SKM-1 treated with dmso at 0.1 percent for 144 hours (cell line): ENCODE measurements at regions not wholly inside any gene's neighbourhood (a gene's known extent, or its start where the extent isn't known, plus 50 kb on each side); places are given as distances from the start of the nearest gene placed in this dataset.
"Not testable (repeated sequence)": the region's sequence is repeated elsewhere in the genome, so short reads cannot be mapped to it uniquely, and the experiment has no call there.

Experiments
- DNase-seq: peaks from one replicate; lab custom pipeline; 2025; ENCODE audit not compliant: unreplicated experiment; lab: John Stamatoyannopoulos, UW

DNA sequence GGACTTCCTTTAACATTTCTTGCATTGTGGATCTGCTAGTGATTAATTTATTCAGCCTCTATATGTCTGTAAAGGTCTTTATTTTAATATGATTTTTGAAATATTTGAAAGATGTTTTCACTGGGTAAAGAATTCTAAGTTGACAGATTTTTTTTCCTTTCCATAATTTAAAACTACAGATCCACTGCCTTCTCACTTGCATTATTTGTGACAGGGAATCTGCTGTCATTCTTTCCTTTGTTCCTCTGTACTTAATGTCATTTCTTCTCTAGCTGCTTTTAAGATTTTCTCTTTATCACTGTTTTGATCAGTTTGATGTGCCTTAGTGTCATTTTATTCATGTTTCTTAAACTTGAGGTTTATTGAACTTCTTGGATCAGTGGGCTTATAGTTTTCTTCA is 159.9 kb downstream of the CYB561 start:
- DNase-seq: no peak

DNA sequence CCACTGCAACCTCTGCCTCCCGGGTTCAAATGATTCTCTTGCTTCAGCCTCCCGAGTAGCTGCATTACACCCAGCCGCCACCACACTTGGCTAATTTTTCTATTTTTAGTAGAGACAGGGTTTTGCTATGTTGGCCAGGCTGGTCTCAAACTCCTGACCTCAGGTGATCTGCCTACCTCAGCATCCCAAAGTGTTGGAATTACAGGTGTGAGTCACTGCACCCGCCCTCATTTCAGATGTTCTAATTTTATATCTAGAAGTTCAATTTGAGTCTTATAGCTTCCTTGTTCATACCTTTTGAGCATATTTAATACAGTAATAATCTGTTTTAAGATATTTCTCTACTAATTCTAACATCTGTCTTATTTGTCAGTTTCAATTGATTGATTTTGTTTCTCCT is 159.1 kb downstream of the CYB561 start:
- not testable (repeated sequence) for DNase-seq

DNA sequence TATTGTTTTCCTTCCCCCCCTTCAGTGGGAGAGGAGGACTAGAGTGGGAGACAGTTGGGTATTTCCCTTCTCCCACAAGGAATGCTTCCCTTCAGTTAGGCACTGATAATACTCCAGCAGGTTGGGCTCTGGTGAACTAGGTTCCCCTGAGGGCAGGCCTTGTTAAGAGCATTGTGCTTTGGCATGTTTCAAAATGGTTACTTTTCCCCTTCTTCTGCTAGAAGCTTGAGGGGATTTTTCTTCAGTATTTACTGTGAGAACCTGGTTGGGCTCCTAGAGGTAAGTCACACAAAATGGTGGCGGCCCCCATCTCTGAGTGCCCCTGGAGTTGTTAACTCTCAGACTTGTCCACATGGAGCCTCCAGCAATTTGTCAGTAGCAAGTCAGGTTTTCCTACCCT is 156.2 kb downstream of the CYB561 start:
- DNase-seq: no peak

DNA sequence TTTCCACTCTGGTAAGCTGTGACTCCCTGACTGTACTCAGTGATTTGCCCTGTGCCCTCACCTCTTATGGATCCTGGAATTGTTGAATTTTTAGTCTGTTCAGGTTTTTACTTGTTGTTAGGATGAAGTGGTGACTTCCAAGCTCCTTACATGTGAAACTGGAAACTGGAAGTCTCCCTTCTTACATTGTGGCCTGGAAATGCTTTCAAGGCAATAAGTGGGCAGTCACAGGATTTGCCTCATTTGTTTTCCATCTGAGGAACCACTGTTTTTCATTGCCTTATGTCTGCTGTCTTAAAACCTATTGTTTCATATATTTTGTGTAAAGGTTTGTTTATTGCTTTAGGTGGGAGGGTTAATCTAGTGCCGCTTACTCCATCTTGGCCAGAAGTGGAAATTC is 155.8 kb downstream of the CYB561 start:
- DNase-seq: no peak

DNA sequence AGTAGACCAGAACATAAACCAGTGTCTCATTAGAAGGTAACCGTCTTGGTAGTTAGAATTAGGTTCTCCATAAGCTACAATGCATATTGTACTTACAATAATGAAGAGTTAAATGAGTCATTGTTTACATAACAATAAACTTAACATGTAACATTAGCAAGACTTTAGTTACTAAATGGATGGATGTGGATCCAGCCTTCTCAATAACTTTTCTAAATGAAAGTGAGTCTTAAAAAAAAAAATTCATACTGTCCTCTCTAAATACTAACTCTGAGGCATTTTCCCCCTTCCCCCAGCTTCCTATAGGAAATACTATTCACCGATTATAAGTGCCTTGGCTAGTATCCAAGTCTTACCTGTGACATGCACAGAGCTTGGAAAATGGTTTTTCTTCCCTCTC is 155.3 kb downstream of the CYB561 start:
- DNase-seq: no peak

DNA sequence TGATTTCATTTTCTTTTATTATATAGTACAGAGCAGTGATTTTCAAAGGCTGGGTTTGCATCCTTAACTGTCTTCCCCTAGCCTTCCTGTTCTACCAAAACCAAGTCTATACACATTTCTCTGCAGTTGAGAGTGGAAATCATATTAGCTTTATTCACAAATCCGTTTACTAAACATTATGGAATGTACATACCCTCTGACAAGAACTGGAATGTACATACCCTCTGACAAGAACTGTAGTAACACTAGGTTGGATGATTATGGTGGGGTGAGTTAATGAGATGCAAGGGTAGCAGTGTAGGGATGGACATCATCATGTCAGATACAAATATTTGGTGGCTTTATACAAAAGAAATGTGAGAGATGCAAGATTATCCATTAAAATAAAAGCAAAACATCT is 154.8 kb downstream of the CYB561 start:
- no peak for DNase-seq

DNA sequence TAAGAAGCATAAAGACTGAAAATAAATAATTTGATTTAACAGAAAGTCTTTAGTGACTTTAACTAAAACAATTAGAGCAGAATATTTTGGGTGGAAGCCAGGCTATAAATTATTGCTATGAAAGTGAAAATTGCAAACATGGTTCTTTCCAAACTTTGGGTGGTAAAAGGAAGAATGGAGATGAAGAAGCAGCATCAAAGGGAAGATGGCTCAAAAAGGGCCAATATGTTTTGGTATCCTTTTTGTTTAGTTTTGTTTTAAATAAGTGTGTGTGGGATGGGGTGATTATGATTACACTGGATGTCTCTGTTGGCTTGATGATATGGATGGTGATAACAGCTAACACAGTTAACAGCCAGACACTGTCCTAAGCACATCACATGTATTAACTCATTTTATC is 153.7 kb downstream of the CYB561 start:
- DNase-seq: no peak

DNA sequence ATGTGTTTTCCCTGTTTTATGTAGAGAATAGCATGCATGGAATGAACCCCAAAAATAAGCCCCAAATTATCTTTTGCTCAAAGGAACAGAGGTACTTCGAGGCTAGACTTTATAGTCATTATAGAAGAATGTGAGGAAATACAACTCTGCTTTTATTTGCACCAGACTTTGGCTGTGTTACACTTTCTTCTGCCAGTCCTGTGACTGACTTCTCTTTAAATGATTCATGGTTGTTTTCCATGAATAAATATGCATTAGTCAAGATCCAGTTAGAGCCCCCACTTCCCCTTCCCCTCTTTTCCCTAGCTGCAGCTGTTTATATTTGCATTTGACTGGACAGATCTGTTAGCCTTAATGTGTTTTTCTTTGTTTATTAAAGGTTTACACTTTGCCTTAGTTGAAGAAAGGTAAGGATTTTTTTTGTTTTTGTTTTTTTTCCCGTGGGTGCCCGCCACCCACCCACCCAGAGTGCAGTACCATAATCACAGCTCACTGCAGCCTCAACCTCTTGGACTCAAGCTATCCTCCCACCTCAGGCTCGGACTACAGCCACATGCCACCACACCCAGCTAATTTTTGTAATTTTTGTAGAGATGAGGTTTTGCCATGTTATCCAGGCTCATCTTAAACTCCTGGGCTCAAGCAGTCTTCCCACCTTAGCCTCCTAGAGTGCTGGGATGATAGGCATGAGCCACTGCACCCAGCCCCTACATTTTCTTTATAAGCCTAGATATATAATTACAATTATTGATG is 152.6 kb downstream of the CYB561 start:
- no peak for DNase-seq

DNA sequence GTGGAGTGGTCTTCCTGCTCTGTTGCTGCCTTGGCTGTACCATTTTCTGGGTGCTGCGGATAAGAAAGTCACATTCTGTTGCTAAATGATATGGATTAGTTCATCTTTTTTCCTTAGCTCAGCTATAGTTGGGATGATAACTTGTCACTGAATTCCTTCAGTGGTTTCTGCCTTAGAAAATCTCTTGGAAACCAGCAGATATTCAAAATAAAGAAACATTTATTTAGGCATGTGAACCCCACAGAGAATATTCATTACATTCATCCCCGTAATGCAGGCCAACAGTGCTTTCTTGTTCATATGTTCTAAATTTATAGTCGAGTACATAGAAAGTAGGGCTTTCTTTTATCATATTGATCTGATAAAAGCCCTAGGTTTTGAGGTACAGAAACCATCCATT is 151.3 kb downstream of the CYB561 start:
- DNase-seq: no peak

DNA sequence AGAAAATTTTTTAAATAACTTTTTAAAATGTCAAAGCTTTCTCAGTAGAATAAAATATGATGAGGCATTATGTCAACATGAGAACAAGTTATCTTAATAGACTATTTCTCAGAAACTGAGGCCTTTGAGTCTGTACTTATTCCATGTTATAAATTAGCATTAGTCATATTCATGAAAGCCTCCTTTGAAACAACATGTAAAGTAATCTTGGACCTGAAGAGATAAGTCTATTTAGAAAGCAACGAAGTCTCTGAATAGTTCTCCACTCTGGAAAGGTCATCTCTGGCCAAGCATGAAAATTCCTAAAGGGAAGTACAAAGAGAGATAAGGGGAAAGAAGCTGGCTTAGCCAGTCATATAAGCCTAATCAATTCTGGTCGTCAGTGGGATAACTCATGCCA is 150.8 kb downstream of the CYB561 start:
- DNase-seq: no peak

DNA sequence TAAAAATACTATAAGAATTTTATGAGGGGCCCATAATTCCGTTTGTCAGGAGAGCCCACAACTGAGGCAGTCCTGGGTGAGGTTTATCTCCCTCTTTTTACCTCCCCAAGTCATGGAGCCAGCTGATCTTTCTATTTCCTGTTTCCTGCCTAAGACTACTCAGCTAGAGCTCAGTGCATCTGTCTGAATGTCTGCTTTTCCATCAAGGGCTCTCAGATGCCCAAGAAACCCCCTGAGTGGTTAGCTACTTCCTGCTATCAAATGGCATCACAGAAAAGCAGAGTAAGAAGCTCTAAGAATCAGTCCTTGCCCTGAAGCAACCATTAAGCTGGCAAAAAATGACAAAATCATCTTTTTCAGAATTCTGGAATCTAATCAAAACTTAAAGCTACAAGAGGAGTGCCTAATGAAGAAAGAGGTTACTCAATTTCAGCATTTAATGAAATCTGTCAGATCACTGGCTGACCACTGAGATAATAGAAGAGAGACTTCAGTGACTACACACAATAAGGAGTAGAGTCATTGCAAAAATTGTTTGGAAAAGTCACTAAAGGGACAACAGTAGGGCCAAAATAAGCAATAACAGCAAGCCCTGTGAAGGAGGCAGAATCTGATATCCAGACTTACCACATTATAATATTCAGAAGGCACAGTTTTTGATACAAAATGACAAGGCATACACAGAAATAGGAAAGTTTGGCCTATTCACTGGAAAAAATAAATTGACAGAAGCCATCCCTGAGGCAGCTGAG is 150.1 kb downstream of the CYB561 start:
- DNase-seq: no peak

DNA sequence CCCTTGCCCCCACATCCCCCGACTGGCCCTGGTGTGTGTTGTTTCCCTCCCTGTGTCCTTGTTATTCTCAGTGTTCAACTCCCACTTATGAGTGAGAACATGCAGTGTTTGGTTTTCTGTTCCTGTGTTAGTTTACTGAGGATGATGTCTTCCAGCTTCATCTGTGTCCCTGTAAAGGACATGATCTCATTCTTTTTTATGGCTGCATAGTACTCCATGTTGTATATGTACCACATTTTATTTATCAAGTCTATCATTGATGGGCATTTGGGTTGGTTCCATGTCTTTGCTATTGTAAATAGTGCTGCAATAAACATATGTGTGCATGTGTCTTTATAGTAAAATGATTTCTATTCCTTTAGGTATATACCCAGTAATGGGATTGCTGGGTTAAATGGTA is 147.2 kb downstream of the CYB561 start:
- not testable (repeated sequence) for DNase-seq

DNA sequence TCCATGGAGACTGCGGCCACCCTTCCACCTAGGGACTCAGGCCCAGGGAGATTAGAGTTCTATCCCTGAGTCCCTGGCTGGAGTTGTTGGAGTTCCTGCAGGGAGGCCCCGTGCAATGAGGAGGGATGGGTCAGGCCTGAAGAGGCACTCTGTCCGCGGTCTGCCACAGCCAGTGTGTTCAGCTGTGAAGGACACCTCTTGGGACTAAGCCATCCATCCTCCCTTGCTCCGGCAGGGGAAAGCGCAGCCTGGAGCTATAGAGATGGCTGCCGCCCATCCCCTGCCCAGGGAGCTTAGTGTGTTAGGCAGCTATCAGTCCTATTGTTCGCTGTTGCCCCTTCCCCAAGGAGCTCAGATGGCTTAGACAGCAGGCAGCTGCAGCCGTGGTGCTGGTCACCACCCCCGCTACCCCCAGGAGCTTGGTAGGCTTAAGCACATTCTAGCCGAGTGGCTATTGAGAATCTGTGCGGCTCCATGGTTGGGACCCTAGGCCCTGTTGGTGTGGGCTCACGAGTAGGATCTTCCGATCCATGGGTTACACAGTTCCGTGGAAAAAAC is 141.3 kb downstream of the CYB561 start:
- no peak for DNase-seq

DNA sequence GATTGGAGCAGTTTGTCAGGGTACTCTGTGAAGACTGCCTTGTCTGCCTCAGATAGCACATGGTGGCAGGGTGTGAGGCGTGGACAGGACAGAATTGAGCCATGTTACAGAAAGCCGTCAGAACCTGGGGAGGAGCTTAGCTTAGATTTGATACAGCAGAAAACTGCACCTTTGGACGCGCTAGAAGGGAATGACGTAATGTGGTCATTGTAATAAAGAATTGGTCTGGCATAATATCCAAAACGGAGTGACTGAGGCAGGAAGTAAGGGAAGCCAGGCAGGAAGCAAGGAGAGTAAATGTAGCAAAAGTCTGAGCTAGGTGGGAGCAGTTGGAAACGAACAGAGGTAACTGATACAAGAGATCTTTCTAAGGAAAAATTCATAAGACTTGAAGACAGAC is 140.2 kb downstream of the CYB561 start:
- DNase-seq: no peak

DNA sequence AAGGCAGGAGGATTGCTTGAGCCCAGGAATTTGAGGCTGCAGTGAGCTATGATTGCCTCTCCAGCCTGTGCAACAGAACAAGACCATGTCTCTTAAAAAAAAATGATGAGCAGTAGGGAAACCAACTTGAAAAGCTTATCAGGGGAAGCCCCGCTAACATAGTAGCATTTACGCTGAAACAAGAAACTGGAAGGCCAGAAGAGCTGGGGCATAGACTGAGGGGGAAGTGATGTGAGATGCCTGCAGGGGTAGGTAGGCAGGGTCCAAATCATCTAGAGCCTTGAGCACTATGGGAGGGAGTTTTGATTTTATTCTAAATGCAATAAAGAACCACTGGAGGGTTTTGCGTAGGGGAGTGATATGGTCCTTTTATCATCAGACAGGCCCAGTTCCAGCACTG is 139.3 kb downstream of the CYB561 start:
- no peak for DNase-seq

DNA sequence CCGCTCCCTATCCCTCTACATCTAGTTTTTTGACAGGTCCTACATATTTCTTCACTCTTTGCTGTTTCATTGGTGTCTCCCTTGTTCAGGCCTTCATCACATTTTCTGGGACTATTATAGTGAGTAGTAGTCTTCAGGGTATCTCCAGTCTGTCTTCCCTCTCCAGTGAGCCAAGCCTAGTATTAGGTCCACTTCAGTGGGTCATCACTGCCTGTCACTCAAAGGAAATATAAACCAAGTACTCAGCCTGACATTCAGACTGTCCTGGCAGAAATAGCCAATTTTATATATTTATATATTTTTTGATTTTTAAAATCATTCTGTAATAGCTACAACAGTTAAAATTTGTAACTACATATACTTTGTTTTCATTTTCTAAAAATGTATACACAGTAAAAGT is 137.8 kb downstream of the CYB561 start:
- no peak for DNase-seq

DNA sequence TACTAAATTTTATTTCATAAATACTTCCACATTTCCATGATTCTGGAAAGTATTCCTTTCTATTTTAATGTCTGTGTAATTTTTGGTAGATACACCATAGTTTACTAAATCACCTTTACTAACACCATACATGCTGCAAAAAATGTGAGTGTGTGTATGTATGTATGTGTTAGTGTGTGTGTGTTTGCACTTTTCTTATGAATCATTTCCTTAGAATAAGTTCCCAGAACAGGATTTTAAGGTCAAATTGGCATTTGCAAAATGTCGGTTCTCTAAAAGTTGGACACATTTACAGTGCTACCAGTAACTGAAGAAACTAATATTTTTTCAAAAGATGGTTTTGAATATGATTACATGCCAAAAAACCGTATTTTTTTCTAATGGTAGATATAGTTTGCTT is 137.1 kb downstream of the CYB561 start:
- DNase-seq: no peak

DNA sequence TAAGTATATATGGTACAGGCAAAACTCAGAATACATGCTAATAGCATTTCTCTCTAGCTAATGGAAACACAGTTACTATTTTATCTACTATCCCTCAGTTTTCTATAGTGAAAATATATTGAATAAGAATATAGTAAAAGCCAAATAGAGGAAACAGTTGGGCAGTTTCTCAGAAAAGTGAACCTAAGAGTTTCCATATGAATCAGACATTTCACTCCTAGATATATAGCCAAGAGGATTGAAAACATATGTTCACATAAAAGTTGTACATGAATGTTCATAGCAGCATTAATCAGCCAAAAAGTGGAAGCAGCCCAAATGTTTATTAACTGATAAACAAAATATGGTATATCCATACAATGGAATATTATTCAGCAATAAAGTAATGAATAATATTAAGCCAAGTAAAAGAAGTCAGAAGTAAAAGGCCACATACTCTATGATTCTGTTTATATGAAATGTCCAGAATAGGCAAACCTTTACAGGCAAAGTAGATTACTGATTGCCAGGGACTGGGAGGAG is 134.6 kb downstream of the CYB561 start:
- no peak for DNase-seq

DNA sequence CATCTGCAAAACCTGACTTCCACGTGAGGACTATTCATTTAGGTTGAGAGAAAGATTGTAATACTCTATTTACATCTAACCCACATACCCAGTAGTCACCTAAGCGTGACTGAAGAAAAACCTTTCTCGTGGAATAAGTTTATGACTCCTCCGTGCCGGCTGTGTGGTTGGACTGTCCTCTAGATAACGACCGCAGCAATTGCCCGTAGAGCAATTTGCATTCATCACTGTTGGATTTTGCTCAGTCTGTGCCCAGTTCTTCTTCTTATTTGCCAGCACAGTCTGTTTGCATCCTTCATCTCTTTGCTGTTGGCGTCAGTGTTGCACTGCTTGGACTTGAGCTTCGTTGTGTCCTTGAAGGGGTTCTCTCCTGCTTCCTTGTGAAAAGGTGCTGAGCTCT is 131.3 kb downstream of the CYB561 start:
- no peak for DNase-seq

DNA sequence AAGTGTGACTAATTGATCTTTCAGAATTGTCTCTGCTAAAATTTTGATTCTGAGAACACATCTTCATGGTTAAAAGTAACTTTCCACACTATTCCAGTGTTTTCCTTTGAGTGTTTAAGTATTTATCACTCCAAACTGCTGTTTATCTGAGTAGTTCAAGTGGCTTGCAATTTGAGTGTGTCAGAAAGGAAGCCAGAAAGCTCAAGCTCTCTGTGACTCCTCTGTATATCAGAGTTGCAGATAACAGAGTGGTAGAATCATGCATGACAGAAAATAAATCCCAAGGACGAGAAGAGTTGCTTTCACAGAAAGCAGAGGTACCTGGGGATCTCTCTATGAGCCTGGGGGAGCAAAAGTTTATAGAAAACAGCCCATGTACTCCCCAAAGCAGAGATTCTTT is 130.0 kb downstream of the CYB561 start:
- DNase-seq: no peak

DNA sequence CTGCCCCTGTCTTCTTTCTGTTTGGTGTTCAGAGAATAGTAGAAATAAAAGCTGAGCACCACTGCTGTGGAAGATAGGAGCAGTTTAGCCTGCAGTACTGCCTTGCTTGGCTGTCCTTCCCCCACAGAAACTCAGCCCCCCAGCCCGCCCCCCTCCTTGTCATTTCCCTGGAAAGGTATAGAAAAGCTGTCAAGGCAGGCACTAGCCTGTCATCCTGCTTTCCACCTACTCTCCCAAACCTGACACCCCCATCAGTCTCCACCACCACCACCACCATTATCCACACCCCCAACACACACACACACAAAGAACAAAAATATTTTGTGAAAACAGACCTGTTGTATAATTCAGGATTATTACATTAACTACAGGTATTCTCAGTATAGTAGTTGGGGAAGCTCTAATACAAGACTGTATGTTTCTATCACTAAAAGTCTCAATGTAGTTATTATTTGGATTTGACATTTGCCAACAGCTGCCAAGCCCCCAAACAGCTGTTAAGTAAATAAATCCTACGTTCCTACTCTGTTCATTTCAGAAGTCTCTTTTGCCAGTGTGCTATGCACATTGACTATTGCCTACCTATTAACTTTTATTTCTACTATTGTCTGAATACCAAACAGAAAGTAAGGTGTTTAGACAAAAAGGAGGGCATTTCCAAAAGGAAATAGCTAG is 128.8 kb downstream of the CYB561 start:
- no peak for DNase-seq

DNA sequence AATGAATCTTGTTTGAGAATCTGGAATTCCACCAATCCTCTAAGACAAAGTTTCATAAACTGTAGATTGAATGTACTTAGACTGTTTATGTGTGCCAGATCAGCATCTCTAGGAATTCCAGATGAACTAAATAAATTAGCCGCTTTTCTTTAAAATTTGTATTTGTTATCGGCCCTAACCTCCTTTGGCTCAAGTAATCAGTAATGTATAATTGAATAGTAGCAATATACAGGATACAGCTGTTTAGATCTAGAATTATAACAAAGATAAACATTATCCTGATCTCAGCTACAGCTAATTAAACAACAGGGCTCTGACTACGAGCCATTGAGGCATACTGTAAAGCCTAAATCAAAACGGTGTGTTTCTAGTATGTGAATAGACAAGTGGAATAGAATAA is 120.3 kb downstream of the CYB561 start:
- DNase-seq: no peak
